ENCODE measurements at regions not wholly inside any gene's neighbourhood (a gene's known extent, or its start where the extent isn't known, plus 50 kb on each side); places are given as distances from the start of the nearest gene placed in this dataset.

DNA sequence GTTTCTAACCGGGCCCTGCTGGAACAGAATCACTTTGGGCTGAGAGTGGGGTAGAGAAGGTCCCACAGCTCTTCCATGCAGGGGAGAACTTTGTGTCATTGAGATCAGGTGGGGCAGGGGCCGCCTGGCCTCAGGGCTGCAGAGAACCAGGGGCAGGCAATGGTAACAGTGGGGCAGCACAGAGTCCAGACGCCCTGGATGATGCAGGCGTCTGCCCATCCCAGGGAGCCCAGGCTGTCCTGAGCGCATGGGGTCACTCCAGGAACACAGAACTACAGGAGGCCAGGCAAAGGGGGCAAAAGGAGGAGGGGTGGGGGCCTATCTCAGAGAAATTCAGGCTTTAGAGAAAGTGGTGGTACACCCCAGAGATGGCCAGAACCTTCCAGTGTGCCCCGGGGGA is 121.3 kb downstream of the NDUFA10 start:
- TF ChIP-seq, protein P1, sequence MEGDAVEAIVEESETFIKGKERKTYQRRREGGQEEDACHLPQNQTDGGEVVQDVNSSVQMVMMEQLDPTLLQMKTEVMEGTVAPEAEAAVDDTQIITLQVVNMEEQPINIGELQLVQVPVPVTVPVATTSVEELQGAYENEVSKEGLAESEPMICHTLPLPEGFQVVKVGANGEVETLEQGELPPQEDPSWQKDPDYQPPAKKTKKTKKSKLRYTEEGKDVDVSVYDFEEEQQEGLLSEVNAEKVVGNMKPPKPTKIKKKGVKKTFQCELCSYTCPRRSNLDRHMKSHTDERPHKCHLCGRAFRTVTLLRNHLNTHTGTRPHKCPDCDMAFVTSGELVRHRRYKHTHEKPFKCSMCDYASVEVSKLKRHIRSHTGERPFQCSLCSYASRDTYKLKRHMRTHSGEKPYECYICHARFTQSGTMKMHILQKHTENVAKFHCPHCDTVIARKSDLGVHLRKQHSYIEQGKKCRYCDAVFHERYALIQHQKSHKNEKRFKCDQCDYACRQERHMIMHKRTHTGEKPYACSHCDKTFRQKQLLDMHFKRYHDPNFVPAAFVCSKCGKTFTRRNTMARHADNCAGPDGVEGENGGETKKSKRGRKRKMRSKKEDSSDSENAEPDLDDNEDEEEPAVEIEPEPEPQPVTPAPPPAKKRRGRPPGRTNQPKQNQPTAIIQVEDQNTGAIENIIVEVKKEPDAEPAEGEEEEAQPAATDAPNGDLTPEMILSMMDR (IDR thresholded peaks at IDR 0.05) = no peak
- no peak for TF ChIP-seq POLR2A (IDR thresholded peaks at IDR 0.05)

All from tibial nerve (tissue), 3 donors.